GM23338 (cell line): ENCODE measurements at regions not wholly inside any gene's neighbourhood (a gene's known extent, or its start where the extent isn't known, plus 50 kb on each side); places are given as distances from the start of the nearest gene placed in this dataset.

Experiments used
- ATAC-seq: fragments of 200-7000 bp; cut with Tn5 transposase; 3 replicates; pipeline ENCODE4 v1.9.1; 2020
- DNase-seq: peaks from one replicate; pipeline ENCODE4 v3.0.0-alpha.2; 2015; ENCODE audit warnings: low spot score
- H2AFZ ChIP-seq: fragments of 200-600 bp; sonication (generic); 2 replicates; pipeline ENCODE4 v1.8.0; 2016; ENCODE audit warnings: antibody characterized with exemption, mild to moderate bottlenecking, moderate library complexity
- H3F3A ChIP-seq: fragments of 200-600 bp; sonication (generic); replicated peaks from 2 replicates; pipeline ENCODE4 v1.8.0; 2017; ENCODE audit warnings: antibody characterized with exemption, mixed run types, low read depth
- H3K27ac ChIP-seq: fragments of 200-600 bp; sonication (generic); 2 replicates; pipeline ENCODE4 v1.6.1; 2016; ENCODE audit warnings: low read depth
- H3K27me3 ChIP-seq: fragments of 200-600 bp; sonication (generic); 2 replicates; pipeline ENCODE4 v1.8.0; 2016; ENCODE audit warnings: mild to moderate bottlenecking, mixed run types, moderate library complexity; ENCODE audit not compliant: insufficient read depth
- H3K36me3 ChIP-seq: fragments of 200-600 bp; sonication (generic); 2 replicates; pipeline ENCODE4 v1.8.0; 2016; ENCODE audit warnings: mild to moderate bottlenecking; ENCODE audit not compliant: insufficient read depth
- H3K4me1 ChIP-seq: fragments of 200-600 bp; sonication (generic); 2 replicates; pipeline ENCODE4 v1.8.0; 2016; ENCODE audit warnings: mild to moderate bottlenecking, moderate library complexity; ENCODE audit not compliant: insufficient read depth
- H3K4me2 ChIP-seq: fragments of 200-600 bp; sonication (generic); 2 replicates; pipeline ENCODE4 v1.7.1; 2017; ENCODE audit warnings: mixed run types
- H3K4me3 ChIP-seq: fragments of 200-600 bp; sonication (generic); 2 replicates; pipeline ENCODE4 v1.6.1; 2016; ENCODE audit warnings: mixed run types
- H3K79me2 ChIP-seq: fragments of 200-600 bp; sonication (generic); replicated peaks from 2 replicates; pipeline ENCODE4 v1.8.0; 2017; ENCODE audit warnings: mild to moderate bottlenecking; ENCODE audit not compliant: insufficient read depth
- H3K9me2 ChIP-seq: fragments of 200-600 bp; sonication (generic); 2 replicates; pipeline ENCODE4 v1.8.0; 2017; ENCODE audit not compliant: insufficient read depth
- H4K20me1 ChIP-seq: fragments of 200-600 bp; sonication (generic); replicated peaks from 2 replicates; pipeline ENCODE4 v1.8.0; 2017; ENCODE audit warnings: mild to moderate bottlenecking; ENCODE audit not compliant: insufficient read depth
- H3K27ac Mint-ChIP-seq: 2 replicates; pipeline ENCODE4 v1.8.0; 2020; ENCODE audit warnings: inconsistent platforms, mild to moderate bottlenecking, moderate library complexity, mixed read lengths
- H3K27me3 Mint-ChIP-seq: 3 replicates; pipeline ENCODE4 v1.8.0; 2022; ENCODE audit warnings: low read depth, mild to moderate bottlenecking, moderate library complexity, mixed read lengths, inconsistent platforms; ENCODE audit not compliant: insufficient read depth, poor library complexity
- H3K36me3 Mint-ChIP-seq: 3 replicates; pipeline ENCODE4 v1.8.0; 2021; ENCODE audit warnings: low read depth, mild to moderate bottlenecking, inconsistent platforms, moderate library complexity, mixed read lengths
- H3K4me1 Mint-ChIP-seq: 3 replicates; pipeline ENCODE4 v1.8.0; 2020; ENCODE audit warnings: mild to moderate bottlenecking, inconsistent platforms, mixed read lengths
- H3K4me3 Mint-ChIP-seq: 3 replicates; pipeline ENCODE4 v1.8.0; 2021; ENCODE audit warnings: moderate library complexity, mild to moderate bottlenecking, inconsistent platforms, mixed read lengths
- H3K9me3 Mint-ChIP-seq: 3 replicates; pipeline ENCODE4 v1.8.0; 2020; ENCODE audit warnings: moderate library complexity, mild to moderate bottlenecking, inconsistent platforms, mixed read lengths
- CREB1 ChIP-seq: fragments of 250-450 bp; sonication (Bioruptor Pico); IDR thresholded peaks from 2 replicates; pipeline ENCODE4 v1.5.0; 2020; ENCODE audit warnings: low read depth, mild to moderate bottlenecking, moderate library complexity
- EZH2 ChIP-seq: fragments of 200-600 bp; sonication (generic); IDR thresholded peaks from one replicate; pipeline ENCODE4 v1.8.0; 2017; ENCODE audit warnings: antibody characterized with exemption, mild to moderate bottlenecking, low read depth; ENCODE audit not compliant: unreplicated experiment
- EZH2phosphoT487 ChIP-seq: fragments of 200-600 bp; sonication (generic); IDR thresholded peaks from one replicate; pipeline ENCODE4 v1.8.1; 2018; ENCODE audit warnings: antibody characterized with exemption; ENCODE audit not compliant: unreplicated experiment
- JUNB ChIP-seq: IDR thresholded peaks from one replicate; pipeline ENCODE4 v1.6.1; 2016; ENCODE audit warnings: antibody characterized with exemption; ENCODE audit not compliant: unreplicated experiment
- NANOG ChIP-seq: IDR thresholded peaks from 2 replicates; pipeline ENCODE4 v1.6.1; 2016; ENCODE audit warnings: antibody characterized with exemption, borderline replicate concordance
- POLR2AphosphoS5 ChIP-seq: IDR thresholded peaks from 2 replicates; pipeline ENCODE4 v1.6.1; 2016; ENCODE audit warnings: antibody characterized with exemption, low read depth
- STAT1 ChIP-seq: IDR thresholded peaks from one replicate; pipeline ENCODE4 v1.6.1; 2016; ENCODE audit warnings: antibody characterized with exemption; ENCODE audit not compliant: unreplicated experiment
- ZNF114 ChIP-seq: fragments of 250-450 bp; sonication (Bioruptor Pico); IDR thresholded peaks from 2 replicates; pipeline ENCODE4 v1.5.0; 2020; ENCODE audit warnings: mild to moderate bottlenecking, moderate library complexity
- ZNF331 ChIP-seq: fragments of 250-450 bp; sonication (Bioruptor Pico); IDR thresholded peaks from 2 replicates; pipeline ENCODE4 v1.5.0; 2020; ENCODE audit warnings: low read depth, mild to moderate bottlenecking, moderate library complexity
- TF ChIP-seq, protein P1 (sequence below): IDR thresholded peaks from 2 replicates; pipeline ENCODE4 v1.6.1; 2016; ENCODE audit warnings: antibody characterized with exemption
- TF ChIP-seq, protein P2 (sequence below), 2 experiments: fragments of 200-600 bp in 1 of 2; sonication (generic) in 1 of 2; conservative IDR thresholded peaks; 2 replicates each; pipeline versions ENCODE4 v1.5.1 to v1.6.1; 2016 to 2017; ENCODE audit warnings: antibody characterized with exemption in 2 of 2, low read depth in 2 of 2, mild to moderate bottlenecking in 2 of 2, moderate library complexity in 1 of 2
- TF ChIP-seq, protein P3 (sequence below): IDR thresholded peaks from one replicate; pipeline ENCODE4 v1.6.1; 2018; ENCODE audit warnings: antibody characterized with exemption; ENCODE audit not compliant: unreplicated experiment
- TF ChIP-seq, protein P4 (sequence below): fragments of 250-450 bp; sonication (Bioruptor Pico); IDR thresholded peaks from 2 replicates; pipeline ENCODE4 v1.5.0; 2020; ENCODE audit warnings: mild to moderate bottlenecking, moderate library complexity

DNA sequence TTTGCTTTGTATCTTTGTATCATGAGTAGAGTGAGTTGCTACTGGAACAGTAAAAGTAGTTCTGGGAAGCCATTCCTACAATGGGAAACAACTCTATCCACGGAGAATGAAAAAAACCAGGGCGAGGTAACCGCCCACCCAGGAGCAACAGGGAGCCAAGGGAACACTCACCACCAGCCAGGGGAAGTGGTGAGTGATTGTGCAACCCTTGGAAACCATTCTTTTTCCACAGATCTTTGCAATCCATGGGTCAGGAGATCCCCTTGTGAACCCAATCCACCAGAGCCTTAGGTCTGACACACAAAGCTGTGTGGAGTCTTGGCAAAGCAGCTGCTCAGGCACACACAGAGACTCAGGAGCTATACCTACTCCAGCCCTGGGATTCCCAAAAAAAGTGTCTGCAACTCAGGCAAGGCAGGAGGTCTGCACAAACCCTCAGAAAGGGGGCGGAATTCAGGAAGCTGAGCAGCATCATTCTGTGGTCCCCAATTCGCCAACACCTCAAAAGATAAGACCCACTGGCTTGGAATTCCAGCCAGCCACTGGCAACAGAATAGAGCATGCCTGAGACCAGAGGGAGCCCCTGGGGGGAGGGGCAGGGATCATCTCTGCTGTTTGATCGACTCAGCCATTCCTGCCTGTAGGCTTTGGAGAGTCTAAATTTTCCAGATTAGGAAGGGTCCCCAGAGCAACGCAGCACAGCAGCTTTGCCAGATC, 52.1 kb upstream of the PPFIA2 start:
- ATAC-seq: peak; percentile 71
- peaks cover 2% of the 10 kb centered on the region; the same call in 1 of the 3 replicates for H3K9me3 Mint-ChIP-seq
- H3K27me3 Mint-ChIP-seq: peaks cover 1% of the 10 kb centered on the region
- DNase-seq: peak; percentile 47
- H3K36me3 ChIP-seq: no peaks in the 10 kb centered on the region
- H3K4me3 Mint-ChIP-seq: no peak overlapping the region
- TF ChIP-seq EZH2 (no peak), ZNF114 (CRISPR knock-in tag) (no peak), JUNB (no peak), NANOG (no peak), EZH2phosphoT487 (no peak), POLR2AphosphoS5 (no peak), CREB1 (CRISPR knock-in tag) (no peak), STAT1 (no peak), ZNF331 (CRISPR knock-in tag) (no peak)
- TF ChIP-seq, protein P1, sequence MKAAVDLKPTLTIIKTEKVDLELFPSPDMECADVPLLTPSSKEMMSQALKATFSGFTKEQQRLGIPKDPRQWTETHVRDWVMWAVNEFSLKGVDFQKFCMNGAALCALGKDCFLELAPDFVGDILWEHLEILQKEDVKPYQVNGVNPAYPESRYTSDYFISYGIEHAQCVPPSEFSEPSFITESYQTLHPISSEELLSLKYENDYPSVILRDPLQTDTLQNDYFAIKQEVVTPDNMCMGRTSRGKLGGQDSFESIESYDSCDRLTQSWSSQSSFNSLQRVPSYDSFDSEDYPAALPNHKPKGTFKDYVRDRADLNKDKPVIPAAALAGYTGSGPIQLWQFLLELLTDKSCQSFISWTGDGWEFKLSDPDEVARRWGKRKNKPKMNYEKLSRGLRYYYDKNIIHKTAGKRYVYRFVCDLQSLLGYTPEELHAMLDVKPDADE: no peak
- TF ChIP-seq, protein P2, sequence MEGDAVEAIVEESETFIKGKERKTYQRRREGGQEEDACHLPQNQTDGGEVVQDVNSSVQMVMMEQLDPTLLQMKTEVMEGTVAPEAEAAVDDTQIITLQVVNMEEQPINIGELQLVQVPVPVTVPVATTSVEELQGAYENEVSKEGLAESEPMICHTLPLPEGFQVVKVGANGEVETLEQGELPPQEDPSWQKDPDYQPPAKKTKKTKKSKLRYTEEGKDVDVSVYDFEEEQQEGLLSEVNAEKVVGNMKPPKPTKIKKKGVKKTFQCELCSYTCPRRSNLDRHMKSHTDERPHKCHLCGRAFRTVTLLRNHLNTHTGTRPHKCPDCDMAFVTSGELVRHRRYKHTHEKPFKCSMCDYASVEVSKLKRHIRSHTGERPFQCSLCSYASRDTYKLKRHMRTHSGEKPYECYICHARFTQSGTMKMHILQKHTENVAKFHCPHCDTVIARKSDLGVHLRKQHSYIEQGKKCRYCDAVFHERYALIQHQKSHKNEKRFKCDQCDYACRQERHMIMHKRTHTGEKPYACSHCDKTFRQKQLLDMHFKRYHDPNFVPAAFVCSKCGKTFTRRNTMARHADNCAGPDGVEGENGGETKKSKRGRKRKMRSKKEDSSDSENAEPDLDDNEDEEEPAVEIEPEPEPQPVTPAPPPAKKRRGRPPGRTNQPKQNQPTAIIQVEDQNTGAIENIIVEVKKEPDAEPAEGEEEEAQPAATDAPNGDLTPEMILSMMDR (conservative IDR thresholded peaks at IDR 0.05; ENCODE audit: low read depth in 2 of 2): no peak
- TF ChIP-seq, protein P3, sequence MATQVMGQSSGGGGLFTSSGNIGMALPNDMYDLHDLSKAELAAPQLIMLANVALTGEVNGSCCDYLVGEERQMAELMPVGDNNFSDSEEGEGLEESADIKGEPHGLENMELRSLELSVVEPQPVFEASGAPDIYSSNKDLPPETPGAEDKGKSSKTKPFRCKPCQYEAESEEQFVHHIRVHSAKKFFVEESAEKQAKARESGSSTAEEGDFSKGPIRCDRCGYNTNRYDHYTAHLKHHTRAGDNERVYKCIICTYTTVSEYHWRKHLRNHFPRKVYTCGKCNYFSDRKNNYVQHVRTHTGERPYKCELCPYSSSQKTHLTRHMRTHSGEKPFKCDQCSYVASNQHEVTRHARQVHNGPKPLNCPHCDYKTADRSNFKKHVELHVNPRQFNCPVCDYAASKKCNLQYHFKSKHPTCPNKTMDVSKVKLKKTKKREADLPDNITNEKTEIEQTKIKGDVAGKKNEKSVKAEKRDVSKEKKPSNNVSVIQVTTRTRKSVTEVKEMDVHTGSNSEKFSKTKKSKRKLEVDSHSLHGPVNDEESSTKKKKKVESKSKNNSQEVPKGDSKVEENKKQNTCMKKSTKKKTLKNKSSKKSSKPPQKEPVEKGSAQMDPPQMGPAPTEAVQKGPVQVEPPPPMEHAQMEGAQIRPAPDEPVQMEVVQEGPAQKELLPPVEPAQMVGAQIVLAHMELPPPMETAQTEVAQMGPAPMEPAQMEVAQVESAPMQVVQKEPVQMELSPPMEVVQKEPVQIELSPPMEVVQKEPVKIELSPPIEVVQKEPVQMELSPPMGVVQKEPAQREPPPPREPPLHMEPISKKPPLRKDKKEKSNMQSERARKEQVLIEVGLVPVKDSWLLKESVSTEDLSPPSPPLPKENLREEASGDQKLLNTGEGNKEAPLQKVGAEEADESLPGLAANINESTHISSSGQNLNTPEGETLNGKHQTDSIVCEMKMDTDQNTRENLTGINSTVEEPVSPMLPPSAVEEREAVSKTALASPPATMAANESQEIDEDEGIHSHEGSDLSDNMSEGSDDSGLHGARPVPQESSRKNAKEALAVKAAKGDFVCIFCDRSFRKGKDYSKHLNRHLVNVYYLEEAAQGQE: no peak
- TF ChIP-seq, protein P4, sequence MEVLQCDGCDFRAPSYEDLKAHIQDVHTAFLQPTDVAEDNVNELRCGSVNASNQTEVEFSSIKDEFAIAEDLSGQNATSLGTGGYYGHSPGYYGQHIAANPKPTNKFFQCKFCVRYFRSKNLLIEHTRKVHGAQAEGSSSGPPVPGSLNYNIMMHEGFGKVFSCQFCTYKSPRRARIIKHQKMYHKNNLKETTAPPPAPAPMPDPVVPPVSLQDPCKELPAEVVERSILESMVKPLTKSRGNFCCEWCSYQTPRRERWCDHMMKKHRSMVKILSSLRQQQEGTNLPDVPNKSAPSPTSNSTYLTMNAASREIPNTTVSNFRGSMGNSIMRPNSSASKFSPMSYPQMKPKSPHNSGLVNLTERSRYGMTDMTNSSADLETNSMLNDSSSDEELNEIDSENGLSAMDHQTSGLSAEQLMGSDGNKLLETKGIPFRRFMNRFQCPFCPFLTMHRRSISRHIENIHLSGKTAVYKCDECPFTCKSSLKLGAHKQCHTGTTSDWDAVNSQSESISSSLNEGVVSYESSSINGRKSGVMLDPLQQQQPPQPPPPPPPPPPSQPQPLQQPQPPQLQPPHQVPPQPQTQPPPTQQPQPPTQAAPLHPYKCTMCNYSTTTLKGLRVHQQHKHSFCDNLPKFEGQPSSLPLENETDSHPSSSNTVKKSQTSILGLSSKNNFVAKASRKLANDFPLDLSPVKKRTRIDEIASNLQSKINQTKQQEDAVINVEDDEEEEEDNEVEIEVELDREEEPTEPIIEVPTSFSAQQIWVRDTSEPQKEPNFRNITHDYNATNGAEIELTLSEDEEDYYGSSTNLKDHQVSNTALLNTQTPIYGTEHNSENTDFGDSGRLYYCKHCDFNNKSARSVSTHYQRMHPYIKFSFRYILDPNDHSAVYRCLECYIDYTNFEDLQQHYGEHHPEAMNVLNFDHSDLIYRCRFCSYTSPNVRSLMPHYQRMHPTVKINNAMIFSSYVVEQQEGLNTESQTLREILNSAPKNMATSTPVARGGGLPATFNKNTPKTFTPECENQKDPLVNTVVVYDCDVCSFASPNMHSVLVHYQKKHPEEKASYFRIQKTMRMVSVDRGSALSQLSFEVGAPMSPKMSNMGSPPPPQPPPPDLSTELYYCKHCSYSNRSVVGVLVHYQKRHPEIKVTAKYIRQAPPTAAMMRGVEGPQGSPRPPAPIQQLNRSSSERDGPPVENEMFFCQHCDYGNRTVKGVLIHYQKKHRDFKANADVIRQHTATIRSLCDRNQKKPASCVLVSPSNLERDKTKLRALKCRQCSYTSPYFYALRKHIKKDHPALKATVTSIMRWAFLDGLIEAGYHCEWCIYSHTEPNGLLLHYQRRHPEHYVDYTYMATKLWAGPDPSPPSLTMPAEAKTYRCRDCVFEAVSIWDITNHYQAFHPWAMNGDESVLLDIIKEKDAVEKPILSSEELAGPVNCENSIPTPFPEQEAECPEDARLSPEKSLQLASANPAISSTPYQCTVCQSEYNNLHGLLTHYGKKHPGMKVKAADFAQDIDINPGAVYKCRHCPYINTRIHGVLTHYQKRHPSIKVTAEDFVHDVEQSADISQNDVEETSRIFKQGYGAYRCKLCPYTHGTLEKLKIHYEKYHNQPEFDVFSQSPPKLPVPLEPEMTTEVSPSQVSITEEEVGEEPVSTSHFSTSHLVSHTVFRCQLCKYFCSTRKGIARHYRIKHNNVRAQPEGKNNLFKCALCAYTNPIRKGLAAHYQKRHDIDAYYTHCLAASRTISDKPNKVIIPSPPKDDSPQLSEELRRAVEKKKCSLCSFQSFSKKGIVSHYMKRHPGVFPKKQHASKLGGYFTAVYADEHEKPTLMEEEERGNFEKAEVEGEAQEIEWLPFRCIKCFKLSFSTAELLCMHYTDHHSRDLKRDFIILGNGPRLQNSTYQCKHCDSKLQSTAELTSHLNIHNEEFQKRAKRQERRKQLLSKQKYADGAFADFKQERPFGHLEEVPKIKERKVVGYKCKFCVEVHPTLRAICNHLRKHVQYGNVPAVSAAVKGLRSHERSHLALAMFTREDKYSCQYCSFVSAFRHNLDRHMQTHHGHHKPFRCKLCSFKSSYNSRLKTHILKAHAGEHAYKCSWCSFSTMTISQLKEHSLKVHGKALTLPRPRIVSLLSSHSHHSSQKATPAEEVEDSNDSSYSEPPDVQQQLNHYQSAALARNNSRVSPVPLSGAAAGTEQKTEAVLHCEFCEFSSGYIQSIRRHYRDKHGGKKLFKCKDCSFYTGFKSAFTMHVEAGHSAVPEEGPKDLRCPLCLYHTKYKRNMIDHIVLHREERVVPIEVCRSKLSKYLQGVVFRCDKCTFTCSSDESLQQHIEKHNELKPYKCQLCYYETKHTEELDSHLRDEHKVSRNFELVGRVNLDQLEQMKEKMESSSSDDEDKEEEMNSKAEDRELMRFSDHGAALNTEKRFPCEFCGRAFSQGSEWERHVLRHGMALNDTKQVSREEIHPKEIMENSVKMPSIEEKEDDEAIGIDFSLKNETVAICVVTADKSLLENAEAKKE (CRISPR knock-in tag): no peak
- no peak overlapping the region for H3K27ac ChIP-seq
- H3K79me2 ChIP-seq: no peaks in the 10 kb centered on the region
- H3K36me3 Mint-ChIP-seq: no peaks in the 10 kb centered on the region
- H3K9me2 ChIP-seq: peaks cover 13% of the 10 kb centered on the region; the same call in 1 of the 2 replicates
- H3K4me2 ChIP-seq: no peak overlapping the region; the same call in 1 of the 2 replicates
- H3K4me3 ChIP-seq: no peak overlapping the region
- no peaks in the 10 kb centered on the region for H3F3A ChIP-seq
- peak overlapping the region; percentile 95 for H2AFZ ChIP-seq
- no peaks in the 10 kb centered on the region for H3K4me1 ChIP-seq
- H3K4me1 Mint-ChIP-seq: peaks cover 9% of the 10 kb centered on the region; the same call in 1 of the 3 replicates
- H4K20me1 ChIP-seq: no peaks in the 10 kb centered on the region
- no peaks in the 10 kb centered on the region for H3K27me3 ChIP-seq
- H3K27ac Mint-ChIP-seq: no peak overlapping the region
